Astrocyte of the cerebellum (primary cell): ENCODE measurements at regions not wholly inside any gene's neighbourhood (a gene's known extent, or its start where the extent isn't known, plus 50 kb on each side); places are given as distances from the start of the nearest gene placed in this dataset.

ENCODE experiments used
- DNase-seq: peaks from one replicate; pipeline ENCODE4 v3.0.0-alpha.2; 2011; ENCODE audit warnings: low read depth
- H3K4me3 ChIP-seq: 2 replicates; pipeline ENCODE4 v1.5.1; 2011; ENCODE audit warnings: mild to moderate bottlenecking, low read depth, low read length, moderate library complexity
- in situ Hi-C: cut with HindIII; loops from 2 replicates; pipeline ENCODE4 v1.10.0; 2017; ENCODE audit warnings: low sequenced_read_pairs
- TF ChIP-seq, protein P1 (sequence below): IDR thresholded peaks from 2 replicates; pipeline ENCODE4 v1.5.1; 2012; ENCODE audit warnings: low read length, low read depth, moderate library complexity, mild to moderate bottlenecking; ENCODE audit errors: missing control alignments

- TF ChIP-seq, protein P1, sequence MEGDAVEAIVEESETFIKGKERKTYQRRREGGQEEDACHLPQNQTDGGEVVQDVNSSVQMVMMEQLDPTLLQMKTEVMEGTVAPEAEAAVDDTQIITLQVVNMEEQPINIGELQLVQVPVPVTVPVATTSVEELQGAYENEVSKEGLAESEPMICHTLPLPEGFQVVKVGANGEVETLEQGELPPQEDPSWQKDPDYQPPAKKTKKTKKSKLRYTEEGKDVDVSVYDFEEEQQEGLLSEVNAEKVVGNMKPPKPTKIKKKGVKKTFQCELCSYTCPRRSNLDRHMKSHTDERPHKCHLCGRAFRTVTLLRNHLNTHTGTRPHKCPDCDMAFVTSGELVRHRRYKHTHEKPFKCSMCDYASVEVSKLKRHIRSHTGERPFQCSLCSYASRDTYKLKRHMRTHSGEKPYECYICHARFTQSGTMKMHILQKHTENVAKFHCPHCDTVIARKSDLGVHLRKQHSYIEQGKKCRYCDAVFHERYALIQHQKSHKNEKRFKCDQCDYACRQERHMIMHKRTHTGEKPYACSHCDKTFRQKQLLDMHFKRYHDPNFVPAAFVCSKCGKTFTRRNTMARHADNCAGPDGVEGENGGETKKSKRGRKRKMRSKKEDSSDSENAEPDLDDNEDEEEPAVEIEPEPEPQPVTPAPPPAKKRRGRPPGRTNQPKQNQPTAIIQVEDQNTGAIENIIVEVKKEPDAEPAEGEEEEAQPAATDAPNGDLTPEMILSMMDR, result no peak
- in situ Hi-C loops, result no loop called here
- DNase-seq, result no peak
- H3K4me3 ChIP-seq, result no peak overlapping the region
These were observed 71.1 kb upstream of the DDIT4L start for GRCh38 chr4:100261346-100261745.

DNA sequence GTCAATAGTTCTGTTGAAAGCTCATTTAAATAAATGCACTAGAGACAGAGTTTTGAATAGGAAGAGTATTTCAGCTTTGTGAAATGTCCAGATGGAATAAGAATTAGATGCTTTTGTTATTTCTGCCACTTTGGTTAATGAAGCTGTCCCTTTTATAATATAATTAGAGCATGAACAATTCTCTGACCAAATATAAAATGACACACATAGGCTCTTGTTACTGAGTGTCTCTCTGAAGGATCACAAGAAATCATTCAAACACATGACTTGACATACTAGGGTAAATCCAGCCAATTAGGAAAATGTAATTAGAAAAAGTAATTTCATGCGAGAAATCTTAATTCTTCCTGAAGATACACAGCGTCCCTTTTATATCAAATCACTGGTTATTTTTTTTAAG lies 68.4 kb upstream of the DDIT4L start:
- in situ Hi-C loops, result no loop called here
- TF ChIP-seq, protein P1, result no peak
- H3K4me3 ChIP-seq, result no peak overlapping the region
- no peak for DNase-seq

DNA sequence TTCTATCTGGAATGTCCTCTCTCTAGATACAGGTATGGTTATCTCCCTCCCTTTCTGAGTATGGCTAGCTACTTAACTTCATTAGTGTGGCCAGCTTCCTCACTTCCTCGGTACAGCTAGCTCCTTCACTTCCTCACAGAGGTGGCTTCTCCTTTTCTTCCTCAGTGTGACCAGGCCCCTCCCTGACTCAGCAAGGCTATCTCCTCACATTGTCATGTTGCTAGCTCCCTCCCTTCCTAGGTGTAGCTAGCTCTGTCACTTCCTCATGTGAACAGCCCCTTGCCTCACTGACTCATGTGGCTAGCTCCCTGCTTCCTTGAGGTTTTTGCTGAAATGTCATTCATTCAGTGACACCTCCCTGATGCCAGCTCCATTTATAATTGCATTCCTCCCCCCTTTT lies 67.3 kb upstream of the DDIT4L start:
- in situ Hi-C loops, result no loop called here
- TF ChIP-seq, protein P1, result no peak
- no peak for DNase-seq
- no peak overlapping the region for H3K4me3 ChIP-seq

GRCh38 chr4:100254237-100254636 lies 64.0 kb upstream of the DDIT4L start:
- TF ChIP-seq, protein P1, result no peak
- no peak for DNase-seq
- in situ Hi-C loops, result no loop called here
- no peak overlapping the region for H3K4me3 ChIP-seq

DNA sequence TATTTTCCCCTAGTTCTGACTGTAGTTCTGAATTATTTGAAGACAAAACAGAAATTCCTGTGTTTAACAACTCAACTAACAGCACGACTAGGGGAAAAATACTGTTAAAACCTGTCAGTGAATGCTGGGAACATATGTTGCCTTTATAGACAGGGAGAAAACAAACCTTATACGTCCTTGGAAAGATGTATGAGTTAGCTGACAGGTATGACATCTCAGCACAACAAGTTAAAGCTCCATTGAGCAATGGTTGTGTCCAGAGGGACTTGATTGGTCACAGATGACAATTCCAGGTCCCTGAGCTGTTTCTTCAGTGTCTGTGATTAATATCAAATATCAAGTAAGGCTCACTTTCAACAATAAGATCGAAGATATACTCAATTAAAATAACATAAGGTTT lies 58.2 kb upstream of the DDIT4L start:
- in situ Hi-C loops, result no loop called here
- TF ChIP-seq, protein P1, result no peak
- no peak overlapping the region for H3K4me3 ChIP-seq
- DNase-seq, result no peak

GRCh38 chr4:100246697-100247096 lies 56.4 kb upstream of the DDIT4L start:
- no peak overlapping the region for H3K4me3 ChIP-seq
- TF ChIP-seq, protein P1, result no peak
- in situ Hi-C loops, result no loop called here
- no peak for DNase-seq

DNA sequence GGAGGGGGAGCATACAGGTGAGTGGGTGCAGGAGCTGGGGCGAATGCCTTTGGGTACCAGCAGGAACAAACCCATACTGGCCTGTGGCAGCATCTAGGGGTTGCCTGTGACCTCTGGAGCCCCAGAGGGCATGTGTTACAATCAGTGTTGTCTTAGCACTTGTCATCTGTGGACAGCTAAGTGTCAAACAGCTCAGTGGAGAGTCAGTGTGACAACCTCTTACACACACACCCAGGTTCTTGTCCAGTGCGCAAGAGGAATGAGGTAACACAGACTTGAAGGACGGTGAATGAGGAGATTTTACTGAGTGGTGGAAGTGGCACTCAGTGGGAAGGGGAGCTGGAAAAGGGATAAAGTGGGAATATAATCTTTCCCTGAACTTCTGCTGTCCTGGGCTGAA lies 54.1 kb upstream of the DDIT4L start:
- TF ChIP-seq, protein P1, result no peak
- no peak for DNase-seq
- no peak overlapping the region for H3K4me3 ChIP-seq
- in situ Hi-C loops, result no loop called here
